B cell (primary cell): ENCODE measurements at regions not wholly inside any gene's neighbourhood (a gene's known extent, or its start where the extent isn't known, plus 50 kb on each side); places are given as distances from the start of the nearest gene placed in this dataset.

Source experiments
- ATAC-seq: fragments of 200-7000 bp; cut with Tn5 transposase; one replicate; pipeline ENCODE4 v1.10.0; 2021; ENCODE audit warnings: low read depth, mild to moderate bottlenecking, moderate number of reproducible peaks, moderate library complexity
- CTCF ChIA-PET: fragments of 350-600 bp; sonication (Branson Sonifier 250); formaldehyde crosslinking; loops from one replicate; lab custom pipeline; 2021; ENCODE audit warnings: antibody characterized with exemption, inconsistent platforms; lab: Charles Lee
- POLR2A ChIA-PET: fragments of 350-600 bp; sonication (Branson Sonifier 250); formaldehyde crosslinking; loops from one replicate; lab custom pipeline; 2021; ENCODE audit warnings: antibody characterized with exemption; lab: Charles Lee
- DNase-seq: peaks from one replicate; pipeline ENCODE4 v3.0.0; 2013
- H2AFZ ChIP-seq: 2 replicates; pipeline ENCODE4 v1.6.1; 2012; ENCODE audit warnings: mild to moderate bottlenecking, low read depth, low read length; ENCODE audit not compliant: insufficient read depth, poor library complexity, severe bottlenecking
- H3K27ac ChIP-seq, 2 donors: 1 replicate in 1 of 2; 2 replicates in 1 of 2; pipeline ENCODE4 v1.5.1; 2012 to 2013; ENCODE audit warnings: low read length in 2 of 2, mild to moderate bottlenecking in 2 of 2, moderate library complexity in 1 of 2
- H3K27me3 ChIP-seq, 4 experiments: fragments of 200-600 bp in 1 of 4; sonication (generic) in 1 of 4; replicated peaks in 1 of 4; 1 replicate in 2 of 4; 2 replicates in 2 of 4; pipeline versions ENCODE4 v1.6.1 to v1.7.0; 2013 to 2016; ENCODE audit warnings: low read length in 3 of 4, mild to moderate bottlenecking in 2 of 4, mixed read lengths in 1 of 4, moderate library complexity in 1 of 4; ENCODE audit not compliant: insufficient read depth in 4 of 4, control insufficient read depth in 3 of 4; ENCODE audit errors: control extremely low read depth in 1 of 4
- H3K36me3 ChIP-seq, 2 experiments: replicated peaks in 1 of 2; 1 replicate in 1 of 2; 2 replicates in 1 of 2; pipeline versions ENCODE4 v1.6.1 to v1.7.1; 2013; ENCODE audit warnings: low read length in 1 of 2; ENCODE audit not compliant: insufficient read depth in 2 of 2, control insufficient read depth in 1 of 2; ENCODE audit errors: control extremely low read depth in 1 of 2, extremely low read depth in 1 of 2
- H3K4me1 ChIP-seq, 2 donors: fragments of 200-600 bp in 1 of 2; sonication (generic) in 1 of 2; 1 replicate in 1 of 2; 2 replicates in 1 of 2; pipeline versions ENCODE4 v1.5.1 to v1.6.1; 2013 to 2017; ENCODE audit warnings: low read length in 2 of 2; ENCODE audit not compliant: control insufficient read depth in 2 of 2, insufficient read depth in 2 of 2
- H3K4me2 ChIP-seq: replicated peaks from 2 replicates; pipeline ENCODE3; 2012; ENCODE audit warnings: mild to moderate bottlenecking, low read depth, low read length; ENCODE audit not compliant: poor library complexity, severe bottlenecking
- H3K4me3 ChIP-seq, 5 experiments: fragments of 200-600 bp in 1 of 5; sonication (generic) in 1 of 5; 1 replicate in 3 of 5; 2 replicates in 2 of 5; pipeline versions ENCODE4 v1.5.1 to v1.7.0; 2011 to 2016; ENCODE audit warnings: low read length in 4 of 5, mild to moderate bottlenecking in 4 of 5, low read depth in 2 of 5, control low read depth in 1 of 5, moderate library complexity in 1 of 5; ENCODE audit not compliant: insufficient read depth in 1 of 5; ENCODE audit errors: control extremely low read depth in 1 of 5, extremely low read depth in 1 of 5
- H3K79me2 ChIP-seq: fragments of 200-600 bp; sonication (generic); one replicate; pipeline ENCODE4 v1.6.0; 2016; ENCODE audit warnings: low read length; ENCODE audit not compliant: control insufficient read depth, insufficient read depth
- H3K9ac ChIP-seq: fragments of 200-600 bp; sonication (generic); 2 replicates; pipeline ENCODE4 v1.6.1; 2017; ENCODE audit warnings: mild to moderate bottlenecking, low read length, moderate library complexity
- H3K9me3 ChIP-seq, 3 donors: one replicate each; pipeline versions ENCODE4 v1.6.1 to v1.7.1; 2013; ENCODE audit warnings: low read length in 2 of 3; ENCODE audit not compliant: control insufficient read depth in 2 of 3, insufficient read depth in 1 of 3; ENCODE audit errors: control extremely low read depth in 1 of 3
- H4K20me1 ChIP-seq: 2 replicates; pipeline ENCODE4 v1.6.0; 2012; ENCODE audit warnings: mild to moderate bottlenecking, low read length; ENCODE audit not compliant: insufficient read depth, control insufficient read depth, poor library complexity, severe bottlenecking
- H3K27ac Mint-ChIP-seq: one replicate; pipeline ENCODE4 v1.8.0; 2021; ENCODE audit warnings: mixed read lengths
- H3K27me3 Mint-ChIP-seq: one replicate; pipeline ENCODE4 v1.8.0; 2021; ENCODE audit warnings: mixed read lengths
- H3K4me1 Mint-ChIP-seq: one replicate; pipeline ENCODE4 v1.8.0; 2021; ENCODE audit warnings: mixed read lengths
- H3K4me3 Mint-ChIP-seq: one replicate; pipeline ENCODE4 v1.8.0; 2021; ENCODE audit warnings: mixed read lengths
- H3K9me3 Mint-ChIP-seq: one replicate; pipeline ENCODE4 v1.8.0; 2022; ENCODE audit warnings: mixed read lengths; ENCODE audit not compliant: insufficient read depth
- CTCF ChIP-seq: fragments of 200-600 bp; IDR thresholded peaks from one replicate; pipeline ENCODE4 v1.8.0; 2022; ENCODE audit warnings: antibody characterized with exemption, mild to moderate bottlenecking
- EZH2 ChIP-seq: IDR thresholded peaks from 2 replicates; pipeline ENCODE4 v1.6.1; 2012; ENCODE audit warnings: borderline replicate concordance, low read depth, mild to moderate bottlenecking, moderate library complexity, low read length; ENCODE audit not compliant: insufficient read depth, poor library complexity, severe bottlenecking
- WGBS: methylation state at CpG from one replicate; pipeline ENCODE4 v1.1.5; 2013; ENCODE audit warnings: missing lambda C conversion rate; ENCODE audit not compliant: insufficient coverage; 5-methylcytosine and 5-hydroxymethylcytosine counted together
- intact Hi-C: fragments of 100-400 bp; cut with micrococcal nuclease; formaldehyde crosslinking; loops from one replicate; pipeline ENCODE4 v1.10.0; 2022

DNA sequence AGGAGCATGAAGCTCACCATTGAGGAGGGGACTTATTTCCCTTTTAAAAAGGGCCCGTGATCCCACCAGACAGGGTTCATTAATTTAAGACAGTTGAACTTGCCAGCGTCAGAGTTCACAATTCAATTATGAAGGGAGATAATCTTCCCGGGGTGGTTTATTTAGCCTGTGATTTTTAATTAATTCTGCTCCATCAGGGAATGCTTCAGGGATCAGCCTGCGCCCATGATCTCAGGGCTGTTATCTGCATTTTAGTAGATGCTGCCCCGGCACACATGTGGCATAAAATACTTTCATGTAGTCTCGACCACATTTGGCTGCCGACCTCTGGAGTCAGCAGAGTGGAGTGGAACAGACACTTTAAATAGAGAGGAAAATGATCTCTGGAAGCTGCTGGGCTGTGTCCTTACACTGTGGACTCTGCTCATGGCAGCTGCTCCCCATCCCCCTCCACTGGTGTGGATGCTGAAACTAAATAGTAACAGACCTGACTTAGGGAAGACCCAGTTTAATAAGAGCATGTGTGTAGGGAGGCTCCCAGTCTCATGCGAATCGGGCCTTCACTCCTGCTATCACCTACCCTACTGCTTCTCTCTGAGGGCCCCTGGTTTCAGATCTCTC is 256.9 kb downstream of the TEX29 start:
- ATAC-seq (no peak), DNase-seq (no peak)
- Mint-ChIP-seq H3K4me1 (no peaks in the 10 kb centered on the region), H3K9me3 (peaks cover 17% of the 10 kb centered on the region), H3K27ac (no peak overlapping the region), H3K4me3 (no peak overlapping the region), H3K27me3 (no peaks in the 10 kb centered on the region)
- TF ChIP-seq EZH2 (no peak), CTCF (no peak)
- ChIA-PET CTCF (no interaction called here), POLR2A (no interaction called here)
- Histone ChIP-seq H3K36me3 (no peaks in the 10 kb centered on the region), H3K4me3 (no peak overlapping the region), H3K9me3 (peaks cover 0 to 51% (median 10%) of the 10 kb centered on the region in 3 donors), H3K4me2 (no peak overlapping the region), H3K4me1 (no peaks in the 10 kb centered on the region), H3K79me2 (no peaks in the 10 kb centered on the region), H4K20me1 (no peaks in the 10 kb centered on the region), H3K27ac (no peak overlapping the region), H2AFZ (no peak overlapping the region), H3K9ac (no peak overlapping the region), H3K27me3 (no peaks in the 10 kb centered on the region)
- WGBS: 86% methylated on average over 6 of the region's 9 CpGs
- intact Hi-C loops: no loop called here

- Mint-ChIP-seq H3K9me3 (peaks cover 14% of the 10 kb centered on the region), H3K27ac (no peak overlapping the region), H3K4me3 (no peak overlapping the region), H3K4me1 (no peaks in the 10 kb centered on the region), H3K27me3 (no peaks in the 10 kb centered on the region)
- ATAC-seq (no peak), DNase-seq (no peak)
- Histone ChIP-seq H3K79me2 (no peaks in the 10 kb centered on the region), H3K36me3 (no peaks in the 10 kb centered on the region), H2AFZ (no peak overlapping the region), H3K27ac (no peak overlapping the region), H3K4me3 (no peak overlapping the region), H3K4me2 (no peak overlapping the region), H3K9ac (no peak overlapping the region), H3K9me3 (peaks cover 0 to 47% (median 10%) of the 10 kb centered on the region in 3 donors), H3K27me3 (no peaks in the 10 kb centered on the region), H3K4me1 (no peaks in the 10 kb centered on the region), H4K20me1 (no peaks in the 10 kb centered on the region)
- ChIA-PET POLR2A (no interaction called here), CTCF (no interaction called here)
- WGBS: 86% methylated on average over 11 of the region's 15 CpGs
- TF ChIP-seq CTCF (no peak), EZH2 (no peak)
- intact Hi-C loops: no loop called here
Measured at GRCh38 chr13:111577956-111578605, 257.6 kb downstream of the TEX29 start.
